C4-2B (cell line): ENCODE measurements at regions not wholly inside any gene's neighbourhood (a gene's known extent, or its start where the extent isn't known, plus 50 kb on each side); places are given as distances from the start of the nearest gene placed in this dataset.

ENCODE experiments used
- CTCF ChIP-seq: fragments of 450-650 bp; conservative IDR thresholded peaks from 2 replicates; pipeline ENCODE4 v1.5.1; 2017; ENCODE audit warnings: mild to moderate bottlenecking
- ZFX ChIP-seq: fragments of 450-650 bp; IDR thresholded peaks from 2 replicates; pipeline ENCODE4 v1.6.1; 2017

- TF ChIP-seq CTCF, result no peak
- no peak for TF ChIP-seq ZFX
Measured at GRCh38 chr10:6811153-6811552, 231.1 kb upstream of the PRKCQ start.
